Esophagus squamous epithelium (tissue), 5 donors: ENCODE measurements at regions not wholly inside any gene's neighbourhood (a gene's known extent, or its start where the extent isn't known, plus 50 kb on each side); places are given as distances from the start of the nearest gene placed in this dataset.

ENCODE experiments used
- DNase-seq: peaks from one replicate; lab custom pipeline; 2025; lab: John Stamatoyannopoulos, UW
- H3K27ac ChIP-seq, 4 donors: fragments of 200-600 bp; sonication (generic); one replicate each; pipeline ENCODE4 v1.5.1; 2016 to 2019; ENCODE audit warnings: mild to moderate bottlenecking in 1 of 4
- H3K27me3 ChIP-seq, 4 donors: fragments of 200-600 bp; sonication (generic); 1 replicate in 3 of 4; 2 replicates in 1 of 4; pipeline versions ENCODE4 v1.5.1 to v1.6.0; 2017 to 2021; ENCODE audit warnings: antibody characterized with exemption in 1 of 4
- H3K36me3 ChIP-seq, 3 donors: fragments of 200-600 bp; sonication (generic); one replicate each; pipeline ENCODE4 v1.5.1; 2016 to 2019
- H3K4me1 ChIP-seq, 3 donors: fragments of 200-600 bp; sonication (generic); one replicate each; pipeline ENCODE4 v1.5.1; 2017 to 2019
- H3K4me3 ChIP-seq, 4 donors: fragments of 200-600 bp; sonication (generic); 1 replicate in 3 of 4; 2 replicates in 1 of 4; pipeline ENCODE4 v1.5.1; 2016 to 2019; ENCODE audit warnings: mild to moderate bottlenecking in 2 of 4, moderate library complexity in 1 of 4
- H3K9me3 ChIP-seq, 3 donors: fragments of 200-600 bp; sonication (generic); one replicate each; pipeline ENCODE4 v1.5.1; 2016 to 2019
- POLR2A ChIP-seq, 4 donors: fragments of 450-650 bp; IDR thresholded peaks; one replicate each; pipeline ENCODE4 v1.6.1; 2017; ENCODE audit warnings: antibody characterized with exemption in 4 of 4, mild to moderate bottlenecking in 4 of 4, moderate library complexity in 3 of 4
- WGBS, 2 donors: methylation state at CpG; one replicate each; pipeline ENCODE4 v1.1.5; 2018; 5-methylcytosine and 5-hydroxymethylcytosine counted together
- intact Hi-C: fragments of 100-400 bp; cut with DNase I; formaldehyde crosslinking; loops from one replicate; pipeline ENCODE4 v1.15.0; 2022
- small RNA-seq, 4 donors: library from RNA; depleted of rRNA; stranded (forward); fragments of <200 nt; gene quantifications; one replicate each; pipeline ENCODE3, GENCODE V24; 2016
- TF ChIP-seq, protein P1 (sequence below), 6 experiments: fragments of 450-650 bp in 4 of 6; fragments of 200-600 bp in 2 of 6; sonication (generic) in 2 of 6; IDR thresholded peaks; one replicate each; pipeline ENCODE4 v1.5.1; 2016 to 2019; ENCODE audit warnings: antibody characterized with exemption in 6 of 6, mild to moderate bottlenecking in 4 of 6, moderate library complexity in 4 of 6
- donor health status: DM: yes; HTN: yes; CAD: no.

DNA sequence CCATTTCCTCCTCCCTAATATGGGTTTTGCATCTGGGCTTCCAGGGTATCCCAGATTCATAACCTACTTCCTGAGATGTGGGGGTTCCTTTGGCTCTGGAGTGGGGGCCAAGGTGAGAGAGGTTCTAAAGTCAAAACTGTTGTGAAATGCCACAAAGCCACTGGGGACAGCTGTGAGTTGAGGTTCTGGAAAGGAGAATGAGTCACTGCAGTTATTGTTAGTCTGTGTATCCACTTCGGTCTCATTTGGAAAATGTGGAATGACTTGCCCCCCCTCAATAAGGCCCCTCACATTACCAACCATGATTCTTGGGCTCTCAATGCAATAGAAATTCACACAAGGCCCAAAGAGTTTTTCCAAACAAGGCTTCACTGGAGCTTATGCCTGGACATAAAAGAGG lies 51.1 kb upstream of the LGALSL start:
- TF ChIP-seq, protein P1, sequence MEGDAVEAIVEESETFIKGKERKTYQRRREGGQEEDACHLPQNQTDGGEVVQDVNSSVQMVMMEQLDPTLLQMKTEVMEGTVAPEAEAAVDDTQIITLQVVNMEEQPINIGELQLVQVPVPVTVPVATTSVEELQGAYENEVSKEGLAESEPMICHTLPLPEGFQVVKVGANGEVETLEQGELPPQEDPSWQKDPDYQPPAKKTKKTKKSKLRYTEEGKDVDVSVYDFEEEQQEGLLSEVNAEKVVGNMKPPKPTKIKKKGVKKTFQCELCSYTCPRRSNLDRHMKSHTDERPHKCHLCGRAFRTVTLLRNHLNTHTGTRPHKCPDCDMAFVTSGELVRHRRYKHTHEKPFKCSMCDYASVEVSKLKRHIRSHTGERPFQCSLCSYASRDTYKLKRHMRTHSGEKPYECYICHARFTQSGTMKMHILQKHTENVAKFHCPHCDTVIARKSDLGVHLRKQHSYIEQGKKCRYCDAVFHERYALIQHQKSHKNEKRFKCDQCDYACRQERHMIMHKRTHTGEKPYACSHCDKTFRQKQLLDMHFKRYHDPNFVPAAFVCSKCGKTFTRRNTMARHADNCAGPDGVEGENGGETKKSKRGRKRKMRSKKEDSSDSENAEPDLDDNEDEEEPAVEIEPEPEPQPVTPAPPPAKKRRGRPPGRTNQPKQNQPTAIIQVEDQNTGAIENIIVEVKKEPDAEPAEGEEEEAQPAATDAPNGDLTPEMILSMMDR (IDR thresholded peaks at IDR 0.05), result peak in 2 of 6 experiments; percentile 15 to 31
- no peak for TF ChIP-seq POLR2A (IDR thresholded peaks at IDR 0.05)
- H3K27me3 ChIP-seq, result no peaks in the 10 kb centered on the region
- H3K27ac ChIP-seq, result peak overlapping the region; percentile 68 to 84 (median 79)
- H3K9me3 ChIP-seq, result no peaks in the 10 kb centered on the region
- intact Hi-C loops, result no loop called here
- H3K36me3 ChIP-seq, result no peaks in the 10 kb centered on the region
- no peak overlapping the region for H3K4me3 ChIP-seq
- DNase-seq, result no peak
- peaks cover 31 to 76% (median 54%) of the 10 kb centered on the region in 3 donors for H3K4me1 ChIP-seq
- 11 to 18% methylated on average over 1 of the region's 1 CpG for WGBS, 2 donors

DNA sequence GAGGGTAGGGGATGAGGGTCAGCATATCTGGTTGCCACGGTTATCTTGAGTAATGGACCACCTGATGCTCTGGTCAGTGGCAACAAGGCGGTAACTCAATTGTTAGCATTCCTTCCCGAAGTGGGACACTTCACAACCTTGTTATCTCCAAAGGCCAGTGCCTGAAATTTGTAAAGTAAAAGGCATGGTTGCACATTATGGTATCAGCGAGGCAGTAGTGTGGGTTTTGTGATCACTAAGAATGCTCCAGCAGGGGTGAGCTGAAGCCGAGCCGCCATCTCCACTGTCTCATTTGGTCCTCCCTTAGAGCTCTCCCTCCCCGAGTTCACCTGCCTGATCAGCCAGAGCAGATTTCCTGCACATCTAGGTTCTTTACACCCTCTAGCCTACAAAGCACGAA lies 50.5 kb upstream of the LGALSL start:
- H3K27ac ChIP-seq, result peak overlapping the region; percentile 68 to 84 (median 79)
- intact Hi-C loops, result no loop called here
- H3K4me1 ChIP-seq, result peaks cover 31 to 76% (median 54%) of the 10 kb centered on the region in 3 donors
- TF ChIP-seq, protein P1 (IDR thresholded peaks at IDR 0.05), result no peak
- TF ChIP-seq POLR2A (IDR thresholded peaks at IDR 0.05), result no peak
- DNase-seq, result no peak
- peak overlapping the region in 1 of 4 donors; percentile 1 for H3K4me3 ChIP-seq
- no peaks in the 10 kb centered on the region for H3K36me3 ChIP-seq
- H3K27me3 ChIP-seq, result no peaks in the 10 kb centered on the region
- no peaks in the 10 kb centered on the region for H3K9me3 ChIP-seq
- 84 to 90% methylated on average over 7 of the region's 8 CpGs for WGBS, 2 donors

DNA sequence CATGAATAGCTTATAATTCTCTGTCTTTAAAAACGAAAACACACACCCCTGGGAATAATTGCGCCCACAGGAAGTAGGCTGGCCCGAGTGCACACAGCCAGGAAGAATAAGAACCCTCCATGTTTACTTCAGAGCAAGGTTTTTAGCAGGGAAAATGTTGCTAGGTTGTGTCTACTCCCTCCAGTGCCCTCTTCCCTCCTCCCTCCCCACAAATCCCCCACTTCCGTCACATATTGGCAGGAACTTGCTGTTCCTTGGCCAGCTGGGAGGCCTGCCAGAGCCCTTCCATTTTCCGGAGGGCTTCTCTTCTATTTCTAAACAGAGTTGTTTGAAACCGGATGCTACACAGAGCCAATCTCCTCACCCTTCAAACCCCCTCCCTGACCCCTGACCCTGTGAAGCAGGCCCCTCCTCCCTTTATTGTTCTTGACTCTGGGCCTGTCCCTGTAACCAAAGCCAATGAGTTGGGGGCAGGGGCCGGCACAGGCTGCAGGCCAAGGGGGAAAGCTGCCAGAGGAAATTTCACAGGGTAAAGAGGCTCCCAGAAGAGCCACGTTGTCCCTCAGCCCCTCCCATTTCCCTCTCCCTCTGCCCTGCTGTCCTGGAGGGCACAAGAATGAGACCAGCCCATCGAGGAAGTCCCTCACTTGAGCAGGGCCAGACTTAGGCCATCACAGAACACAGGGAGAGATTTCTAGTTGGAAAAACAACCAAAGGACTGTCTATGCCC lies 49.8 kb upstream of the LGALSL start:
- DNase-seq, result peak; percentile 13
- Histone ChIP-seq H3K4me1 (peaks cover 31 to 76% (median 54%) of the 10 kb centered on the region in 3 donors), H3K36me3 (no peaks in the 10 kb centered on the region), H3K27ac (peak overlapping the region; percentile 68 to 84 (median 79)), H3K4me3 (peak overlapping the region in 2 of 4 donors; percentile 1 to 2), H3K9me3 (no peaks in the 10 kb centered on the region), H3K27me3 (no peaks in the 10 kb centered on the region)
- TF ChIP-seq POLR2A (IDR thresholded peaks at IDR 0.05), result no peak
- TF ChIP-seq, protein P1 (IDR thresholded peaks at IDR 0.05), result no peak
- WGBS, 2 donors, result 6 to 15% methylated on average over 8 to 9 of the region's 9 CpGs
- intact Hi-C loops, result no loop called here

Small RNA genes lying in the stretch of these regions (small RNA-seq; reads per million reads assigned to genes)
- gene AC012368.3 (0 reads per million in 4 donors), gene MIR4433B (0 reads per million in 4 donors)
